ENCODE measurements at regions not wholly inside any gene's neighbourhood (a gene's known extent, or its start where the extent isn't known, plus 50 kb on each side); places are given as distances from the start of the nearest gene placed in this dataset.

DNA sequence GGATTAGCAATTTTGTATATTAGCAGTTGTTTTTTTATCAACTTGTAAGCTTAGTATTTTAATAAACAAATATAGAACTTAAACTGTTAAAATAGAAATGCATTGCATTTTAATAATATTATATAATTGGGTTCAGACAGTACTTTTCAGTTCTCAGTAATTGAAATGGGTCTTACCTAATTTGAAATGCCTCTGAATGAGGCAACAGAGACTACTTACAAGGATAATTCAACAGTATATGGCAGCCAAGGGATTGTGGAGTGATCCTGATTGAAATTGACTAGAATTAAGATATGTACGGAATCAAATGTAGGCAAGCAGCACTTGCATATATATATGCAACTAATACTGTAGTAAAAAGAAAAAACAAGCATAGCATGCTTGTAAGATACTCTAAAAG is 1503.9 kb upstream of the MIR17HG start:
- TF ChIP-seq POLR2A (IDR thresholded peaks at IDR 0.05; ENCODE audit: low read length) (no peak), GATA1 (IDR thresholded peaks at IDR 0.05; ENCODE audit: low read depth, low read length) (no peak)

Data from erythroblast (primary cell).